CD4-positive, alpha-beta T cell treated with Interleukin-4 for 4 hours (primary cell): ENCODE measurements at regions not wholly inside any gene's neighbourhood (a gene's known extent, or its start where the extent isn't known, plus 50 kb on each side); places are given as distances from the start of the nearest gene placed in this dataset.

Experiments used
- DNase-seq: peaks from one replicate; pipeline ENCODE4 v3.0.0-alpha.2; 2020

GRCh38 chr5:139733698-139734538, 61.7 kb upstream of the PSD2 start:
- no peak for DNase-seq

DNA sequence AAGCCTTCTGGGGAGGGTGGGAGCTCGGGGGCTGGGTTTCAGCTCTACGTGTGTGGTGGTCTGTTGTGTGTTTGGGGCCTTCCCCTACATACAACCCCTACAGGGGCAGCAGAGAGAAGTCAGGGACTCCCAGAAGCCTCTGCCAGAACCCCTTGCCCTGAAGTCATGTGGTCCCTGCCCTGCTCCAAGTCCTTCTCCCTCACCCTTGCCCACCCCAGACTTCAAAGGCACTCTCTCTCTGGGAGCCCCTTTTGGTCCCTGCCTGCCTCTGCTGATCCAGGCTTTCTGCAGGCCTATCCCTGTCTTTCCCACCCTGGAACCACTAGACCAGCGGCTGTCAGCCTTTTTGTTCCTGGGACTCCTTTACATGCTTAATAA, 61.1 kb upstream of the PSD2 start:
- no peak for DNase-seq

DNA sequence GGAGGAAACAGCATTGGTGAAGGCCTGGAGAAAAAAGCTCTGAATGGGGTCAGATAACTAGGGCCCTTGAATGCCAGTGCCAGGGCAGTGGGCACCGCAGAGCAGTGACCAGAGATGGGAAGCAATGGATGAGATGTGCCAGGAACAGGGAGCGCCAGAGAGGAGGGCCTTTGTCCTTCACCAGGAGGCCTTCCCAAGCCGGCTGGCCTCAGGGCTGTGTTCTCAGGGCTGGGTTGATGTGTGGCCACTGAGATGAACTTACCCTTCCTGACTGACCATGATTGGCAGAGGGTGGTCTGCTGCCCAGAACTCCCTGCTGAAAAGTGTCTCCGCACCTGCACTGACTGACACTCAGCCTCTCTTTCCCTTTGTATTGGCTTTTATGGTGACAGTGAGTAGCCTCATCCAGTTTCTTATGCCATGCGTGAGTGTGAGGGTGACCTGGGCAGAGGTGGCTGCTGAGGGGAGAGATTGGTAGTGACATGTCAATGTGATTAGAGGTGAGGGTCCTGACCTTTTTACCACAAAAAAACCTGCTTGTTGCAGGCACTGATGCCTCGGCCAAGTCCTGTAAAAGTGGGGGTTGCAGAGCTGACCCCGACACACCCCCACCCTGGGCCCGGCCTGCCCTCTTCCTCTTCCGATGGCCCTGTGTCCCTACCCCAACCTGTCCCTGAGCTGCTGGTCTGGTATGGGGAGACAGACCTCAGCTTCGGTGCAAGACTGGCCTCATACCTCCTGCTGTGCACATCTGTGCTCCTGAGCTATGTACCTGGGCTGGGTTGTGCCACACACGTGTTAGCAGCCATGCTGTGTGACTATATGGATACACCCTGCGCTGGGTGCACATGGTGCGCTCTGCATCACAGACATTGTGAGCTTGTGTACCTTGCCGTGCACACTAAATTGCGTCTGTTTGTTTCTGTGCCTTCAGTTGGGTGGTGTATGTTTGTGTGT, 57.1 kb upstream of the PSD2 start:
- no peak for DNase-seq

DNA sequence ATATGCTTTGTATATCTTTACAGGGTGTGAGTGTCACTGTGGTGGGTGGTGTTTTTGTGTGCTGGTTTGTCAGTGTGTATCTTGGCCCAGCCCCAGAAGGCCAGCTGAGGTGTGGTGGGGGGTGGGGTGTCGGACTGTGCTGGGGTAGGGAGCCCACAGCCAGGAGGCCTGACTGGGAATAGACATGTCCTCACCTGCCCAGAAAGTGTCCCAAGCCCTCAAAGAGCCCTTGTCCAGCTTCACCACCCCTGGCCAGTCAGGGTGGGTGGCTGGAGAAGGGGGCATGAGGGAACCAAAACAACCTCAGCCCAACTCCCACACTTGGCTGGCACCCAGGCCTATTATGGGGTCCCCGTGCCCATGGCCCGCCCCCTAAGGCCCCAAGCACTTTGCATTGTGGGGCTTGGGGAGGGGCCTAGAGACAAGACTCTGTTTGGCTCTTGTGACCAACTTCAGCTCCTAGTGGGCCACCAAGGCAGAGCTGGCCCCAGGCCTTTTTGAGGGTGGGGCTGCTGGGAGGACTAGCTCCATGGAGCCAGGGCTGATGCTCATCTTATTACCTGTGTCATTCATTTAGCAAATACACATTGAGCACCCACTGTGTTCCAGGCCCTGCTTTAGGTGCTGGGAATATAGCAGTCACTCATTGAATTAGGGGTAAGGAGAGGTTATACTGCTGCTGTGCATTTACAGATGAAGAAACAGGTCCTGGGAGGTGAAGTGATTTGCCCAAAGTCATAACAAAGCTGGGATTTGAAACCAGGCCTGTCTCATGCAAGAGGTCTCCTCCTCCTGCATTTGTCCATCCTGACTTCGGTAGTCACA, 56.2 kb upstream of the PSD2 start:
- no peak for DNase-seq

- DNase-seq: no peak
Observed at GRCh38 chr5:139740138-139740991, 55.2 kb upstream of the PSD2 start.

- DNase-seq: no peak
Observed at GRCh38 chr5:139740992-139741672, 54.5 kb upstream of the PSD2 start.

GRCh38 chr5:139741823-139742172, 53.8 kb upstream of the PSD2 start:
- no peak for DNase-seq

DNA sequence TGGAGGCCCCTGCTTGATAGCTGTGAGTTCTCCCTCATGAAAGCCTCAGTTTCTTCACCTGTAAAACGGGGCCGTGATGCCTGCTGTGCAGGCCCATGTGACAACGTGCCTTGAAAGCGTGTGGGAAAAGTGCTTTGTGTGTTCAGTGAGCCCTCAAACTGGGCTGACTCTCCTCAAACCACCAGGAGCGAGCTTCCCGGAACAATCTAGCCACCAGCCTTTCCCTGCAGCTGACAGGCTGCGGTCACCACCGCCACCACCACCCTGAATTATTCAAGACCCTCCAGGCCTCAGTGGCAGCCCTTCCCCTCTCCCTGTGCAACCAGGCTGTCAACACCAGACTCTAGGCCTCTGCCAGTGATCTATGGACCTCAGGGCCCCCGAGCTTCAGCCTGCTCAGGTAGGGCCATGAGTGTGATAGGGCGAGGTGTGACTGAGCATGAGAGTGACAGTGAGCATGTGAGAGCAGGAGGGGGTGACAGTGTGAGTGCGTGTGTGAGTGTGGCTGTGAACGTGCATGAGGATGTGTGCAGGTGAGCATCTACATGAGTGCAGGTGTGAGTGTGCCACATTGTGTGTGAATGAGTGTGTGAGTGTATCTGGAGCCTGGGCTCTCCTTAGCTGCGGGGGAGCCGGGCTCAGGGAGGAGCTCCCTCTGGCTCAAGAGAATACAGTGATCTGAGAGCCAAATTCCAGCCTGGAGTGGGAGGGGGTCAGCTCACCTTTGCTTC, 53.3 kb upstream of the PSD2 start:
- no peak for DNase-seq

DNA sequence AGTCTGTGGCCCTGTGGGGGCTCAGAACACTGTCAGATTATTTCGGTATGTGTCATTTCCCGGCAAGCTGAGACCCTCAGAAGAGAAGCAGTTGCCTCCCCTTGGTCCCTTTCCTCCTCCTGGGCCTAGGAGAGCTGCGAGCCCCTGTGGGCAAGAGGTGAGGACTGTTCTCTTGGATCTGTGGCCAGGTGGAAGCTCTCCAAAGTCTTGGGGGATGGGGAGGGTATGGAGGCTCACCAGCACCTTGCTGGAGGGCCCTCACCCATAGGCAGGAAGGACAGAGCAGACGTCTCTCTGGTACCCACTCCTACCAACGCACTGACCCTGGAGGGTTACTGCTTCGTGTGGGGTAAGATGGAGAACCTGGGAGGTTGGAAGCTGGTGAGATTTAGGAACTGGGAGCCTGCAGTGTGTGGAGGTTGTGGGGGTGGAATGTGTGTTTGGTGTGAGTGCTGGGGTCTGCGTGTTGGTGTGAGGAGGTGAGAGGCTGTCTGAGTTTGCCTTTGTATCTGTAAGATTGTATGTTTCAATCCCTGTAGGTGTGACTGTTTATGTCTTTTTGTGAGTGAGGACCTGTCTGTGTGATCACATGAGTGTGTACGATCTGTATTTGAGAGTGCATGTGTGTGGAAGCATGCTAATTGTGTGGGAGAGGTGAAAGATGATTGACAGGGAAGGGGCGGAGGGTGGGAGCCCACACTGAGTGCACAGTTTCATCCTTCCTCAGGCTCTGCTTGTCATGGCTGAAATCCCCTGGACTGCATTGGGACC, 52.4 kb upstream of the PSD2 start:
- DNase-seq: no peak

DNA sequence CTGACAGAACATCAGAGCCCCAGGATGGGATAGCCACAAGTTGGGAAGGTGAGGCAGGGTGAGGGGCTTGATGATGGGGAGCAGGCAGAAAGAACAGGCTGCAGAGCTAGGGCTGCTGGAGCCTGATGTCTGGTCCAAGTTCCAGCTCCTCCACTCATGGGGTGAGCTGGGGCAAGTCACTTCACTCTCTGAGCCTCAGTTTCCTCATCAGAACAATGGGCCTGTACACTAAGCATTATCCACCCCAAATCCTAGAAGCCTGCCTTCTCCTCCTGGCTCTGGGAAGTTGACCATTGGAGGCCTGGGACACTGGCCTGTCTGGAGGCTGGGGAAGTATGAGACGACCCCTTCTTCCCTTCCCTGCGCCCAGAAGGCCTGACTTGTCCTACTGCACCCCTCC, 51.8 kb upstream of the PSD2 start:
- no peak for DNase-seq

DNA sequence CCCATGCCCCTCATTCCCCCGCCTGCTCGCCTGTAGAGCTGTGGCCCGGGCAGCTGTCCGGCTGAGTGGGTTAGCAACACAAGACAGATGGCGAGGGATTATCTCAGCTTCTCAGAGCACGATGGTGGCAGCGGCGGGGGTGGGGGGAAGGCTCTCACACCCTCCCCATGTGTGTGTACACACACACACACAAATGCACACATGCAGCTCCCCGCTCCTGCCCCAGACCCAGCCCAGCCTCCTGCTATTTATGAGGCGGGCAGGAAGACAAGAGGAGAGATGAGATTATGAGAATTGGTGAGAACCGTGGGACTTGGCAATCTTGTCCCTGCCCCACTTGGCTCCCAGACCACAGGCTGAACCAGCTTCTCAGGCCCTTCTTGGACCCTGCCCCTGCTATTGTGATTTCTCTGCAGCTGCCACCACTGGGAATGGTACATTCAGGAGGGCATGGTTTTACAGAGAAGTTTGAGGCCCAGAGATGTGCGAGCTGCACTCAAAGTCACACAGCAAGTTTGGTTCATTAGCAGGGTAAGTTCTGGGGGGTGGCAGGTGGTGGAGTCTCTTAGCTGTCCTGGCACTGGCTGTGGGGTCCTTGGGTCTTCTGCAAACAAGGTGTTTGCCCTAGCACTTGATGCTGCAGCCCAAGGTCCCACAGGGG, 51.0 kb upstream of the PSD2 start:
- no peak for DNase-seq

DNA sequence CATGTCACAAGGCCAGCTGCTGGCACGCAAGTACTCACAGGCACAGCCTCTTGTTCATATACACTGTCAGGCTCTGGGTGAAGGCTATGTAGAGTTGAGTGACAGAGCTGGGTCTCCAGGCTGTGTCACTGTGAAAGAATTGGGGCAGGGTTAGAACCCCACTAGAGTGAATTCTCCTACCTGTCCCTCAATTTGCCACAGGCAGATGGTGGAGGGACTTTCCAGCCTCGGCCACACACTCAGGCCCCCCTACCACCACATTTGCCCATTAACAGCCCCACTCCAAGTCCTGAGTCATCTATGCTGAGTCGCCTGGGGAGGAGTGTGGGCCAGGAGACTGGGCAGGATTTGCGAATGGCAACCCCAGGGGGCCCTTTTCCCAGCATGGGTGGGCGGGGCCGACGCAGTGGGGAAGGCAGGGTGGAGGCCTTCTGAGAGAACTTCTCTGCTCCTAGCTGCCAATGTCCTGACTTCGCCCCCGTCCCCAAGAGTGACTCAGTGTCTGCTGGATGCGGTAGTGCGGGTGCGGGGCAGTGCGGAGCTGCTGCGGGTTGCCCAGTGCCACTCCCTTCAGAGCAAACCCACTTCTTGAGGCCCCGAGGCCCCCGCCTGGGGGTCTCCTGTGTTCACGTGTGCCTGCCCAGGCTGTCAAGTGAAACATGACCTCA, 50.3 kb upstream of the PSD2 start:
- DNase-seq: no peak

GRCh38 chr5:139745800-139746690, 49.6 kb upstream of the PSD2 start:
- peak; percentile 41 for DNase-seq
